Gastroesophageal sphincter (tissue), 4 donors: ENCODE measurements at regions not wholly inside any gene's neighbourhood (a gene's known extent, or its start where the extent isn't known, plus 50 kb on each side); places are given as distances from the start of the nearest gene placed in this dataset.

ENCODE experiments used
- ATAC-seq: fragments of 150-250 bp; one replicate; pipeline ENCODE4 v1.9.1; 2016; ENCODE audit warnings: mild to moderate bottlenecking, moderate library complexity
- H3K27ac ChIP-seq, 4 donors: fragments of 200-600 bp; sonication (generic) in 3 of 4; 1 replicate in 3 of 4; 2 replicates in 1 of 4; pipeline ENCODE4 v1.5.1; 2016 to 2019
- H3K27me3 ChIP-seq: fragments of 200-600 bp; sonication (generic); one replicate; pipeline ENCODE4 v1.5.1; 2019
- H3K36me3 ChIP-seq, 2 donors: fragments of 200-600 bp; sonication (generic); one replicate each; pipeline ENCODE4 v1.5.1; 2019; ENCODE audit warnings: control low read depth in 1 of 2
- H3K4me1 ChIP-seq, 3 donors: fragments of 200-600 bp; sonication (generic); 1 replicate in 2 of 3; 2 replicates in 1 of 3; pipeline ENCODE4 v1.5.1; 2016 to 2019; ENCODE audit warnings: control low read depth in 2 of 3
- H3K4me3 ChIP-seq, 2 donors: fragments of 200-600 bp; sonication (generic); one replicate each; pipeline ENCODE4 v1.5.1; 2019; ENCODE audit warnings: mild to moderate bottlenecking in 1 of 2, moderate library complexity in 1 of 2
- H3K9me3 ChIP-seq, 3 donors: fragments of 200-600 bp; sonication (generic); one replicate each; pipeline ENCODE4 v1.5.1; 2017 to 2019; ENCODE audit warnings: control low read depth in 2 of 3
- CTCF ChIP-seq, 4 experiments: fragments of 200-600 bp in 2 of 4; fragments of 450-650 bp in 2 of 4; sonication (generic) in 1 of 4; IDR thresholded peaks; one replicate each; pipeline ENCODE4 v1.5.1; 2017 to 2019; ENCODE audit warnings: antibody characterized with exemption in 4 of 4, mild to moderate bottlenecking in 2 of 4, moderate library complexity in 2 of 4
- EP300 ChIP-seq: sonication (generic); formaldehyde crosslinking; IDR thresholded peaks from one replicate; pipeline ENCODE4 v1.6.1; 2017; ENCODE audit warnings: antibody characterized with exemption, mild to moderate bottlenecking
- POLR2A ChIP-seq, 2 donors: fragments of 450-650 bp; IDR thresholded peaks; one replicate each; pipeline ENCODE4 v1.6.1; 2017; ENCODE audit warnings: antibody characterized with exemption in 2 of 2, mild to moderate bottlenecking in 2 of 2, moderate library complexity in 1 of 2
- POLR2AphosphoS5 ChIP-seq: sonication (generic); formaldehyde crosslinking; IDR thresholded peaks from one replicate; pipeline ENCODE4 v1.6.1; 2017; ENCODE audit warnings: antibody characterized with exemption
- WGBS, 2 donors: methylation state at CpG; one replicate each; pipeline ENCODE4 v1.1.5; 2018; ENCODE audit warnings: low coverage in 1 of 2; 5-methylcytosine and 5-hydroxymethylcytosine counted together

GRCh38 chr2:55751966-55752365 lies 58.3 kb upstream of the PNPT1 start:
- no peaks in the 10 kb centered on the region for H3K4me1 ChIP-seq
- no peaks in the 10 kb centered on the region for H3K9me3 ChIP-seq
- WGBS, 2 donors, result 13 to 25% methylated on average over 1 of the region's 1 CpG
- no peaks in the 10 kb centered on the region for H3K27me3 ChIP-seq
- ATAC-seq, result no peak
- no peak overlapping the region for H3K4me3 ChIP-seq
- H3K36me3 ChIP-seq, result no peaks in the 10 kb centered on the region
- TF ChIP-seq POLR2AphosphoS5, result no peak
- TF ChIP-seq CTCF (IDR thresholded peaks at IDR 0.05), result no peak
- TF ChIP-seq EP300, result no peak
- no peak for TF ChIP-seq POLR2A (IDR thresholded peaks at IDR 0.05)
- no peak overlapping the region for H3K27ac ChIP-seq

GRCh38 chr2:55743583-55743982 lies 49.9 kb upstream of the PNPT1 start:
- no peak for TF ChIP-seq POLR2A (IDR thresholded peaks at IDR 0.05)
- H3K27me3 ChIP-seq, result peaks cover 17% of the 10 kb centered on the region
- ATAC-seq, result no peak
- no peaks in the 10 kb centered on the region for H3K36me3 ChIP-seq
- no peak overlapping the region for H3K27ac ChIP-seq
- no peak overlapping the region for H3K4me3 ChIP-seq
- H3K4me1 ChIP-seq, result no peaks in the 10 kb centered on the region
- H3K9me3 ChIP-seq, result no peaks in the 10 kb centered on the region
- 67% methylated on average over 1 of the region's 1 CpG; no CpG with 5 or more reads in 1 of the 2 donors for WGBS, 2 donors
